HG02763 (cell line): ENCODE measurements at regions not wholly inside any gene's neighbourhood (a gene's known extent, or its start where the extent isn't known, plus 50 kb on each side); places are given as distances from the start of the nearest gene placed in this dataset.

Experiments used
- ATAC-seq: cut with Tn5 transposase; IDR thresholded peaks from one replicate; pipeline ENCODE4 v1.9.1; 2021; ENCODE audit warnings: mild to moderate bottlenecking, moderate library complexity; ENCODE audit not compliant: unreplicated experiment

DNA sequence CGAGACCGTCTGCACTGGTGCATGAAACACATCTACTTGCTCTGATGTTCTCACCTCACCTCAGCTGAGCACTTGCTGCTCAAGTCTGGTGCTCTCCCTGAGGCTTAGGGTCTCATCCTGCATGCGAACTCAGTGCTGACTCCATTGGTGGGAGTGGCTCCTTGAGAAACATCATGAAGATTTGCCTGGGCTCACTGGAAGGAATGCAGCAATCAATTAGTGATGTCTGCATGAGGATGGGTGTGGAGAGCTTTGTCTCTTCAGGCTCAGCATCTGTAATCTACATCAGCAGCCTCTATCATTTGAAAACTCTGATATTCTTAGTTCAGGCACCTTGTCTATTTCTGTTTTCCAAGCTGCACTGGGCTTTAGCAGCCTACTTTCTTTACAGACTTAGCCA is 204.4 kb downstream of the IRF8 start:
- no peak for ATAC-seq

DNA sequence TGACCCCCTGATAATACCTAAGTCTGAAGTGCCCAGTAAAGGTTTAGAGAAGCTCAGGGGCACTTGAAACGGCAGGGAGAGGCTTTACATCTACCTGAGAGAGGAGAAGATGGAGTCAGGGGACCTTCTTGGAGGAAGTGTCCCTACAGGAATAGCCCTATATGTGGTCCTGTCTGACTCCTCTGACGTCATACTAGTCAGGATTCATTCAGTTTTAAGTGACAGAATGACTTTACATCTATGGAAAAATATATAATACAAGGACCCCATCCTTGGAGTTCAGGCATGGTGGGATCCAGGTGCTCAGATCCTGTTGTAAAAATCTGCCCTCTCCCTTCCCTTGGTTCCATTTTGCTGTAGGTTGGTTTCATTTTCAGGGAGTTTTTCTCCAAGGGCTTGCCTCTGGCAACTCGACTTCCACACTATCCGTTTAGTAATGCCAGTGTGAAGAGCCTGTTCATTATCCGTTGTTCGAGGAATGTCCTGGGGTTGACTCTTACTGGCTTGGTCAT is 205.6 kb downstream of the IRF8 start:
- no peak for ATAC-seq

DNA sequence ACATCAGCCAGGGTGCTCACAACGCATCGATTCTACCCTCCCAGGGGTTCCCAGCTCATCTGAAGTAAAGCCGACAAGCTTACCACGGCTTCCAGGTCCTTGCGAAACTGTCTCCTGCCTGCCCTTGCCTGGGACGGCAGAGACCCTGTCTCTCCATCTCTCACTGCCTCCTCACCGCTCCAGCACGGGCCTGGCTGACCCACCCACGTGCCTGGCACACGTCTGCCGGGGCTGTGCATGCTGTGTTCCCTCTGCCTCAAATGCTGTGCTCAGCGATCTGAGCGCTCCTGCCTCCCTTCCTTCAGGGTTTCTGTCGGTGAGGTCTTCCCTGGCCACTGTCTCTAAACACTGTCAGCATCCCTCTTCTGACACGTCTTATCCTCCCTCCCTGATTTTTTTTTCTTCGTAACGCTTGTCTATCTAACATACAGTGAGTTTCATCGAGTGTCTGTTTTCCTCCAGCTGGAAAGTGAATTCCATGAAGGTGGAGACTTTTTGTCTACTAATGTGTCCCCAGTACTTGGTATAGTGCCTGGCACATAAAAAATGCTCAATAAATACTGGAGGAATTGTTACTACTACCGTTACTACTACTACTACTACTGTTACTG is 208.4 kb downstream of the IRF8 start:
- ATAC-seq = no peak

DNA sequence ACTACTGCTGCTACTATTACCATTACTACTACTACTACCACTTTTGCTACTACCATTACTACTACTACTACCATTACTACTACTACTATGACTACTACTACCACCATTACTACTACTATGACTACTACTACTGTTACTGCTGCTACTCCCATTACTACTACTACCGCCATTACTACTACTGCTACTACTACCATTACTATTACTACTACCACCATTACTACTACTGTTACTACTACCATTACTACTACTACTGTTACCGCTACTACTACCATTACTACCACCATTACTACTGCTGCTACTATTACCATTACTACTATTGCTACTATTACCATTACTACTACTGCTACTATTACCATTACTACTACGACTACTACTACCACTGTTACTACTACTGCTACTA is 209.1 kb downstream of the IRF8 start:
- ATAC-seq = no peak

DNA sequence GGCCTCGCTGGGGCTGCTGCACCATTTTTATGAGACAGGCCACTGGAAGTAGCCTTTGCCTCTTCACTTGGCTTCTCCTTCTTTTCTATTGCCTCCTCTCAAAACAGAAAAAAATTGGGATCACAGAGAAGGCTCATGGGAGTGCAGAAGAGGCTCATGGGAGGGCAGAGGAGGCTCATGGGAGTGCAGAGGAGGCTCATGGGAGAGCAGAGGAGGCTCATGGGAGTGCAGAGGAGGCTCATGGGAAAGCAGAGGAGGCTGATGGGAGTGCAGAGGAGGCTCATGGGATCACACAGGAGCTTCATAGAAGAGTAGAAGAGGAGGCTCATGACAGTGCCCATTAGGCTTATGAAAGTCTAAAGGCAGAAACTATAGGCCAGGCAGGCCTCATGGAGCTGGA is 211.2 kb downstream of the IRF8 start:
- no peak for ATAC-seq

DNA sequence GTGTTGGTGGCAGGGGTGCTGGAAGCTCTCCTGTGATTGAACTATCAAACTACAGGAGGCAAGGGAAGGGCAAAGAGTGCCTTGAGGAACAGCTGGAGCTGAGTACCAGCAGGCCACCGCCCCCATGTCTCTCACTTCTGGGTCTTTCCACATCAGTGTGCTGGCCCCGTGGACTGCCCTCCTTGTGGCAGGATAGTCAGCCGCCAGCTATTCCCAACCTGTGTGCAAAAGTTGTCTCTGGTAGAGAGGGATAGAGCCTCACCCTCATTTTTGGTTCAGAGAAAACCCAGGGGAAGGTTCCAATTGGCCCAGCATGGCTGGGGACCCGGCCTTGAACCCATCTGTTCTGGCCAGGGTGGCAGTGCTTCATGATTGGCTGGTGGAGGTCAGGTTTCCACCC is 211.8 kb downstream of the IRF8 start:
- no peak for ATAC-seq

DNA sequence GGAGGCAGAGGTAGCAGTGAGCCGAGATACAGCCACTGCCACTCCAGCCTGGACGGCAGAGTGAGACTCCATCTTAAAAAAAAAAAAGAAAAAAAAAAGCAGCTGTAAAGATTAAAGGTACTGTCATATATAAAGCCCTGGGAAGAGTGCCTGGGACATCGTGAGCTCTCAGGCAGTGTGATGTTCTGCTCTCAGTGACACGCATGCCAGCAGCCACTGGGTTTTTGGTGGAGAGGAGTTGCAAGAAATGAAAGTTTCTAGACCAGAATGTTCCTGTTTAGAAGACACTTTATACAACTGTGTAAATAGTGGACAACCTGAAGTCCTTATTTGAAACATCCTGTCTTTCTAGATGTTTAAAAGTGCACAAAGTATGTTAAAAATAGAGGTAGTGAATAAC is 213.2 kb downstream of the IRF8 start:
- no peak for ATAC-seq

DNA sequence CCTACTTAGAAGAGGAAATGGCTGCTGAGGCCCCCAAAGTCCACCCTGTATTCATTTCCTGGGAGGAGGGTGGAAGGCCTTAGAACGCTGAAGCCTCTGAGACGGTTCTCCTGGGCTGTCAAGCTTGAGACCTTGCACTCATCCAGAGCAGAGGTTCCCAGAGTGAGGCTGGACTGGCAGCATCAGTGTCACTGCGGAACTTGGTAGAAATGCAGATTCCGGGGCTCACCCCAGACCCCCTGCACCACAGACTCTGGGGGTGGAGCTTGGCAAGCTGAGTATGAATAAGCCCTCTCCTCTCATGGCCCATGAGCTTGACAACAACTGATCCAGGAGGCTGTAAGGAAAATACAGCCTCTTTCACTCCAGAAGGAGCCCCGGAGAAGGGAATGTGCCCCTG is 218.3 kb downstream of the IRF8 start:
- no peak for ATAC-seq

DNA sequence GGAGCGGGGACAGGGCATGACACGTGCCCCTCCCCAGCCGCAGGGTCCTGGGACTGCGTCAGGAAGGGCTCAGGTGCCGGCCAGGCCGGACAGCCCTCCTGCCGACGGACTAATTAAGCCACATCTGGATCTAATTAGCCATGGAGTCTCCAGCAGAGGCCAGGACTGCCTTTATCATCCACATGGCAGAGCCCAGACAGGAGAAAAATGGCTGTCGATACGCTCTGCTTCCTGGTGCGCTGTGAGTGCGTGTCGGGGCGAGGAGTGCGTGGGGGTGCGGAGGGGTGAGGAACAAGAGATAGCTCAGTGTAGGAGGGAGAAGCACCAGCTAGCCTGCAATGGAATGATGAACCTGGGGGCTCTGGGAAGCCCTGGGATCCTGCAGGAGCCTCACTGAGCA is 218.8 kb downstream of the IRF8 start:
- no peak for ATAC-seq

DNA sequence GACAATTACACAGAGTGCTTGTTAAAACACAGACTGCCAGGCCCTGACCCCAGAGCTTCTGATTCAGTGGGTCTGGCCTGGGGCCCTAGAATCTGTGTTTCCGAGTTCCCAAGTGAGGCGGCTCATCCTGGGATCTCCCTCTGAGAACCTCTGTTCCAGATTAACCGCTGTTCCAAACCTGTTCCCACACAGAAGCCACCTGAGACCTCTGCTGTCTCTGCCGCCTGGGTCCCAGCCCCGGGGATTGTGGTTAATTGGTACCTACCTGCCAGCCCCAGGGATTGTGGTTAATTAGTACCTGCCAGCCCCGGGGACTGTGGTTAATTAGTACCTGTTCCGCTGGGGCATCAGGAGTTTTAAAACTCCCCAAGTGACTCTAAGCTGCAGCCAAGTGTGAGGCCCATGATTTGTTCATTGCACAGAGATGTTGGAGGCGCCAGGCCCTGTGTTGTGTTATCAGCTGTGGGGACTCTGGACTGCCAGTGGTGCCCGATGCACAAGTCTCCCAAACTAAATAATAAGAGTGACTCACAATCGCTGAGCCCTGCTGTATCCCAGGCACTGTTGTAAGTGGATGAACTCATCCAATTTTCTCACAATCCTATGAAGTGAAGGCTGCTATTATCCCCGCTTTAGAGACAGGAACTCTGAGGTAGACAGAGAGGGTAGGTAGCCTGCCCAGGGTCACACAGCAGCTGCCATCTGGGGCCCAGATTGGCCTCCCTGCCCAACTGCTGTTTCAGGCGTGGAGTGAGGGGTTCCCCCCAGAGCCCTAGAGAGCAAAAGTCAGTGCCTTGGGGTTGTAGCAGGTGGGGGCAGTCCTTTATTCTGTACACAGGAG is 219.7 kb downstream of the IRF8 start:
- no peak for ATAC-seq

DNA sequence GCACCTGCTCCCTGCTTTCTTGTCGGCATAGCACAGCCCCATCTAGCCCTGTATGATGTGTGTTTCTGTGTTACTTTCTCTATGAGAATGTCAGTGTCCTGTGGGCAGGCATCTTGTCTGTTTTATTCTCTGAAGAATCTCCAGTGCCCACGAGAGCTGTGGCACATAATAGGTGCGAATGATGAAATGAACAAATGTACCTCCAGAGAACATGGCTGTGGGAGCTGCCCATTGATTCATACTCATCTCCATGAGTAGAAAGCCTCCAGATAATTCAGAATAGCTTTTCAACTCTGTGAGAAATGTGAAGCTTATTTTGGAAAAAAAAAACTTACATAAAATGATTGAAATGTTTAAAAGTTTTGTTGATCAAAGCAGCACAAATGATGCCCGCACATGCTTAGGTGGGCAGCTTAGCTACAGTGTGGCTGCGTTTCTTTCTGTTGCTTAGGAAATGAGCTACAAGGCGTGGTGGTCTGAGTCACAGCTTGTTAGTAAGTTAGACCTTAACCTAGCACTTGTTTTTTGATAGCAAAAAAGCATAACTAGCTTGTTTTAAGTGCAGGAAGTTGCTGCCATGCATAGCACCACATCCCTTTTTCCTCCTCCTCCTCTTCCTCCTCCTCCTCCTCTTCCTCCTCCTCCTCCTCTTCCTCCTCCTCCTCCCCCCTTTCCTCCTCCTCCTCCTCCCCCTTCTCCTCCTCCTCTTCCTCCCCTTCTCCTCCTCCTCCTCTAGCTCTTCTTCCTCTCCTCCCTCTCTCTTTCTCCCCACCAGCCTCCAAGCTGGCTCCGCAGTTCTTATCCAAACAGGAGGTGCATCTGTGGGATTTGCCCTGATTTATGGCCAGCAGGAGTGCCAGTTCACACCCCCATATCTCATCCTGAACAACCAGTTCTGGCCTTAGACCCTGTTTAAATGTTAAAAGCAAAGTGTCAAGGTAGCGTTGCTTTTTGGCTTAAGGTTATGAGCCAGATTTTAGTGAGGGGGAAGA is 221.5 kb downstream of the IRF8 start:
- ATAC-seq = no peak

DNA sequence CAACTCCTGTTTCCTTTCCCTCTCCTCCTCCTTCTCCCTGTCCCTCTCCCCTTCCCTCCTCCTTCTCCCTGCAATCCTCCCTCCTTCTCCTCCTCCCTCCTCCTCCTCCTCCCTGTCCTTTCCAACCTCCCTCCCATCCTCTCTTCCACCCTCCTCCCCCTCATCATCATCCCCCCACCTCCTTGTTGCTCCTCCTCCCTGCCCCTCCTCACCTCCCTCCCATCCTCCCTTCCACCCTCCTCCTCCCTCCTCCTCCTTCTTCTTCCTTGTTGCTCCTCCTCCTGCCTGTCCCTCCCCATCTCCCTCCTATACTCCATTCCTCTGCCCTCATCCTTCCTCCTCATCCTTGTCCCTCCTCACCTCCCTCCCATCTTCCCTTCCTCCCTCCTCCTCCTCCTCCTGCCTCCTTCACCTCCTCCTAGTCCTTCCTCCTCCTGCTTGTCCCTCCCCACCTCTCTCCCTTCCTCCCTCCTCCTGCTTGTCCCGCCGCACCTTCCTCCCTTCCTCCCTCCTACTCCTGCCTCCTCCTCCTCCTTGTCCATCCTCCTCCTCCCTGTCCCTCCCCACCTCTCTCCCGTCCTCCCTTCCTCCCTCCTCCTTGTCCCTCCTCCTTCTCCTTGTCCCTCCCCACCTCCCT is 222.5 kb downstream of the IRF8 start:
- no peak for ATAC-seq

DNA sequence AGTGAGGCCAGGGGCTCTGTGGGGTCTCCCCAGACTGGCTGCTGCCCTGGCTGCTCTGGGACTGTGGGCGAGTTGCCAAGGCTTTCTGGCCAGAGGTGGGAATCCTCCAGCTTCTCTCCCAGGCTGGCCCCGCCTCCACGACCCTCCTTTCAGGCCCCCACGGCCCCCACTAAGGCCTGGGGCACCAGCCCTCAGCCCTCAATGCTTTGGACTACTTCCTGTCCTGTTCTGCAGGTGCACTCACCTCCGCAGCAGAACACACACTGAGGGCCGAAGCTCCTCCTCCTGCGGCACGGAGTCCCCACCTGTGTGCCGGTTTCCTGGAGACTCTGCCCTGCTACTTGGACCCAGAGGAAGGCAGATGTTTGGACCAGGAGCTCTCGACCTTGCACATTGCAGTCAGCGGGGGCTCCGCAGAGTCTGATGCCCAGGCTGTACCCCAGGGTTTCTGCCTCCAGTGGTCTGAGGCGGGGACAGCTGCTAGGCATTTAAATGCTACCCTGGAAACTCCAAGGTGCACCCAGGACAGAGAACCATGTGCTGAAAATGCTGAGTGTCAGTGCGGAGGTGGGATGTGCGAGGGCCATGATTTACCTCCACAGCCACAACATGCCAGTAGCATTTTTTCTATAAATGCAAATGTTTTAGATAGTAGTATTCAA is 223.8 kb downstream of the IRF8 start:
- no peak for ATAC-seq

DNA sequence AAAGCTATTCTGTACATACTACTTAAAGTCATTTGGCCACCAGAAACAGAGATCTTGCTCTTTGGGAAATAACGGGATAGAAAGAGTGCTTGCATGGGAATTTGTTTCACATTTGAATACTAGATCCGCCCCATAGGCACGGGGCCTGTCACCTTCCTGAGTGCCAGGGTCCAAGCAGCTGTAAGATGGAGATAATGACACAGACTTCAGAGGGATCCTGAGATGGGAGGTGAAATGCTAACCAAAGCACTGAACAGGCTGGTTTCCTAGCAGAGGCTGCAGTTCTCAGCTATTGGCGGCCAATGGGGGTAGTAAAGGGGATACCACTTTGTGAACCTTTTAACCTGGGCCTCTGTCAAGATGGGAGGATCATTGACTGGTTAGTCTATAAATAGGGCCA is 225.4 kb downstream of the IRF8 start:
- no peak for ATAC-seq

DNA sequence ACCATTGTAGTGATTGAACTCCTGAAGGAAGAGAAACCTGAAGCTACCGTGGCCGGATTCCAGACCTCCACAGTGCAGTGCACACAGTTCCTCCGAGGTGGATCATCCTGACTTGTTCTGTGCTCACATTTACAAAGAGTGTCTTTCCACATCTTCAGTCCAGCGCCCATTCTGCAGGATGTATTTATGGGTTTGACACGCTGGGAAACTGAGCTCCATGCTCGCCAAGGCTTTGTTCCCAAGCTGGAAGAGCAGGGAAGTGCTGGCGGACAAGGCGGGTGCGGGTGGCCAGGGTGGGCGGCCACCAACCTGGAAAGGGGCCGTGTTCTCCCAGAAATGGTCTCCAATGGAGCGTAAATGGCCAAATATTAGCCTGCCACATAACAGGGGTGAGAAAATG is 227.9 kb downstream of the IRF8 start:
- ATAC-seq = no peak

DNA sequence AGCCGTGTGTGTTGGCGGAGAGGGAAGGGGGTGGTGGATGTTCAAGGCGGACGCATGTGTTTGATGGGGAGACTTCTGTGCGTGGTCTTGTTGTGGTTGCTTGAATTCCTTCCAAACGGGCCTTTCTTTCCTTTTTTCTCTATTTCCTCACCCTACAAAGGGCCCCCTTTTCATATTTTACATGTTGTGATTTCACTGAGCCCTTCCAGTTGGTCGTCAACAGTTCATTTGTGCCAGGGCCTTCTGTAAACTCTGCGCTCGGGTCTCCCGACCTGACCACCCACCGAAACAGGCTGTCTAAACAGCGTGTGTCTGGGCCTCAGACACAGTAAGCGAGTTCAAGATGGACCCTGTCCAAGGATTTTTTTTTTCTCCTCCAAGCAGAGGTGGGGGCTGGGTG is 228.4 kb downstream of the IRF8 start:
- ATAC-seq = no peak

DNA sequence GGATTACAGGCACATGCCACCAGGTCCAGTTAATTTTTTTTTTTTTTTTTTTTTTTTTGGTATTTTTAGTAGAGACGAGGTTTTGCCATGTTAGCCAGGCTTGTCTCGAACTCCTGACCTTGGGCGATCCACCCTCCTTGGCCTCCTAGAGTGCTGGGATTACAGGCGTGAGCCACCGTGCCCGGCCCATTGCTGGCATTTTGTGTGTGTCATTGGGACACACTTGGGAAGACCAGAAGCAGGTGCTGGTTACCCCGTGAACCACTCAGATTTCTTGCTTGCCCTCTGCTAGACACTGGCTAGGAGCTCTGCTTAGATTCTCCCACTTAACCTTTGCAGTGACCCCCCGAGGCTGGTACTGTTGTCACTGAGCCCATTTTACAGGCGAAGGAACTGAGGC is 229.3 kb downstream of the IRF8 start:
- no peak for ATAC-seq

DNA sequence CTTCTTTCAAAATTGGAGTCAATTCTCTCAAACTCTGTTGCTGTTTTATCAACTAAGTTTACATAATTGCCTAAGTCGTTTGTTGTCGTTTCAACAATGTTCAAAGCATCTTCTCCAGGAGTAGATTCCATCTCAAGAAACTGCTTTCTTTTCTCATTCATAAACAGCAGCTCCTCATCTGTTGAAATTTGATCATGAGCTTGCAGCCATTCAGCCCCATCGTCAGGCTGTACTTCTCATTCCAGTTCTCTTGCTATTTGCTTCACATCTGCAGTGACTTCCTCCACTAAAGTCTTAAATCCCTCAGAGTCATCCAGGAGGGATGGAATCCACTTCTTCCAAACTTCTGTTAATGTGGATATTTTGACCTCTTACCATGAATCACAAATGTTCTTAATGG is 230.6 kb downstream of the IRF8 start:
- no peak for ATAC-seq

DNA sequence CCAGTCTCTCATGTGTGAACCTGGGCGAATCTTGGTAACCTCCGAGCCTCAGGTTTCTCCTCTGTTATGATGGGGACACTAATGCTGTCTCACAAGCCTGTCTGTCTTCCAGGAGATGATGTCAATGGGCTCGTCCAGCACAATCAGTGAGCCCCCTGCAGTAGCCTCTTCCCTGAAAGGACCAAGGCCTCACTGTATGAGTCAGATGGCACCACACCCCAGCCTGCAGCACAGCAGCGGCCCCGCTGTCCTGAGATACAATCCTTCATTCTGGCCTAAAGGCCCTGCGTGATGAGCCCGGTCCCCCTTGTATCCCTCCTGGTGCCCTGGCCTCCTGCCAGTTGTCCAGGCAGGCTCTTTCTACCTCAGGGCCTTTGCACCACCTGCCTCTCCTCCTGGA is 234.4 kb downstream of the IRF8 start:
- no peak for ATAC-seq

DNA sequence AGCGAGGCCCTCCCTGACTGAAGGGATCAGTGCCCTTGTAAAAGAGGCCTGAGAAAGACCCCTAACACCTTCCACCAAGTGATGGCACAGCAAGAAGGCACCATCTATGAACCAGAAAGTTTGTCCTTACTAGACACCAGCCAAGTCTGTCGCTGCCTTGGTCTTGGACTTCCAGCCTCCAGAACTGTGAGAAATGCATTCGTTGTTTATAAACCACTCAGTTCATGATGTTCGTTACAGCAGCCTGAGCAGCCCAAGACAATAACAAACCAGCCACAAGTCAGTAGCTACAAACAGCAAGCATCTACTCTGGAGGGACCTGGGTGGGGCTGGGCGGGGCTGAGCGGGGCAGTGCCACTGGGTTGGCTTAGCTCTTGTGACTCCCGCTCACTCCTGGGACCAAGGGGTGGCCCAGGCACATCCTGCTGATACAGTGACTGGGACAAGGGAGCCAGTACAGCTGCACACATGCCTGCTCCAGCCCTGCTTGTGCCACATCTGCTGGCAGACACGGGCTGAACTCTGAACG is 234.9 kb downstream of the IRF8 start:
- no peak for ATAC-seq
